Ascending aorta (tissue), 2 donors: ENCODE measurements at regions not wholly inside any gene's neighbourhood (a gene's known extent, or its start where the extent isn't known, plus 50 kb on each side); places are given as distances from the start of the nearest gene placed in this dataset.

Source experiments
- DNase-seq, 2 donors: peaks; one replicate each; pipeline ENCODE4 v3.0.0-alpha.2; 2019; ENCODE audit warnings: low spot score in 2 of 2
- H3K27ac ChIP-seq, 2 donors: fragments of 200-600 bp; sonication (generic); one replicate each; pipeline ENCODE4 v1.5.1; 2016 to 2017; ENCODE audit warnings: mild to moderate bottlenecking in 1 of 2
- H3K27me3 ChIP-seq: fragments of 200-600 bp; sonication (generic); one replicate; pipeline ENCODE4 v1.5.1; 2017
- H3K36me3 ChIP-seq, 2 donors: fragments of 200-600 bp; sonication (generic); one replicate each; pipeline ENCODE4 v1.5.1; 2016
- H3K4me1 ChIP-seq, 2 donors: fragments of 200-600 bp; sonication (generic); one replicate each; pipeline ENCODE4 v1.5.1; 2016 to 2017; ENCODE audit warnings: mild to moderate bottlenecking in 1 of 2
- H3K4me3 ChIP-seq, 2 donors: fragments of 200-600 bp; sonication (generic); one replicate each; pipeline ENCODE4 v1.5.1; 2016 to 2017; ENCODE audit warnings: mild to moderate bottlenecking in 1 of 2
- H3K9me3 ChIP-seq, 2 donors: fragments of 200-600 bp; sonication (generic); one replicate each; pipeline ENCODE4 v1.5.1; 2016
- intact Hi-C: fragments of 100-400 bp; cut with DNase I; formaldehyde crosslinking; loops from one replicate; pipeline ENCODE4 v1.15.1; 2023
- TF ChIP-seq, protein P1 (sequence below), 3 experiments: fragments of 200-600 bp in 2 of 3; fragments of 450-650 bp in 1 of 3; sonication (generic) in 2 of 3; IDR thresholded peaks; one replicate each; pipeline ENCODE4 v1.5.1; 2016 to 2019; ENCODE audit warnings: antibody characterized with exemption in 3 of 3, mild to moderate bottlenecking in 1 of 3, moderate library complexity in 1 of 3

DNA sequence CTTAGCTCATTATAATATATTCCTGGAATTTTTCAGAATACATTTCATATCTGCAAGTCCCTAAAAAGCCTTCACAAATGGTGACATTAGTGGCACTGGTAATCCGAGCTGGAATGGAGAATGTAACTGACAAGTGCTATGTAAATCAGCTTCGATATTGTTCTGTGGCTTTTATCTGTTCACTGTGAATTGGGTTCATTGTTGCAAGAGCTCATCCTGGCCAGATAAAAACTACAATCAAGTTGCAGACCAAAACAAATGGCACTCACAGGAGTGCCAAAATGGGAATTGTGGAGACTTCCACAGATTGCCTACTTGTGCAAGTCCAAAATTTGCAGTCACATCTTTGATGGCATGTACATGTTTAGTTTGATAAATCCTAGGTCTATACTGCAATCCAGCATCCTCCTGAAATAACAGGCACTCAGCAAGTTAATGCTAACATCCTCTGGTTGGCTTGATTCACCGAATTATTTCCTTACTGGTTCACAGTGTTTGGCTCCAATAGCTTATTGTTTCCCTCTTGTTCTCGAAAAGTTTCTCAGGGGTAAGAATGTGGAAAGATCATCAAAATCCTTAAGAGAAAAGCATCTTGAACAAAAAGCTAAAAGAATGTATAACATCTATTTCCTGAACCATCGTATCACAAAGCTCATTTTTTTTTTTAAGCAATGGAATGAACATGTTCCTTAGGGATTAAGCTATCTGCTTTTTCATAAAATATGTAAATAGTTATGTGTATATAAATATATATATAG lies 904.9 kb downstream of the CENPC start:
- H3K36me3 ChIP-seq, result no peaks in the 10 kb centered on the region
- TF ChIP-seq, protein P1, sequence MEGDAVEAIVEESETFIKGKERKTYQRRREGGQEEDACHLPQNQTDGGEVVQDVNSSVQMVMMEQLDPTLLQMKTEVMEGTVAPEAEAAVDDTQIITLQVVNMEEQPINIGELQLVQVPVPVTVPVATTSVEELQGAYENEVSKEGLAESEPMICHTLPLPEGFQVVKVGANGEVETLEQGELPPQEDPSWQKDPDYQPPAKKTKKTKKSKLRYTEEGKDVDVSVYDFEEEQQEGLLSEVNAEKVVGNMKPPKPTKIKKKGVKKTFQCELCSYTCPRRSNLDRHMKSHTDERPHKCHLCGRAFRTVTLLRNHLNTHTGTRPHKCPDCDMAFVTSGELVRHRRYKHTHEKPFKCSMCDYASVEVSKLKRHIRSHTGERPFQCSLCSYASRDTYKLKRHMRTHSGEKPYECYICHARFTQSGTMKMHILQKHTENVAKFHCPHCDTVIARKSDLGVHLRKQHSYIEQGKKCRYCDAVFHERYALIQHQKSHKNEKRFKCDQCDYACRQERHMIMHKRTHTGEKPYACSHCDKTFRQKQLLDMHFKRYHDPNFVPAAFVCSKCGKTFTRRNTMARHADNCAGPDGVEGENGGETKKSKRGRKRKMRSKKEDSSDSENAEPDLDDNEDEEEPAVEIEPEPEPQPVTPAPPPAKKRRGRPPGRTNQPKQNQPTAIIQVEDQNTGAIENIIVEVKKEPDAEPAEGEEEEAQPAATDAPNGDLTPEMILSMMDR (IDR thresholded peaks at IDR 0.05), result no peak
- H3K27ac ChIP-seq, result no peak overlapping the region
- intact Hi-C loops, result no loop called here
- no peaks in the 10 kb centered on the region for H3K4me1 ChIP-seq
- H3K27me3 ChIP-seq, result no peaks in the 10 kb centered on the region
- H3K9me3 ChIP-seq, result no peaks in the 10 kb centered on the region
- DNase-seq, result no peak
- H3K4me3 ChIP-seq, result no peak overlapping the region

- Histone ChIP-seq H3K9me3 (no peaks in the 10 kb centered on the region), H3K27ac (no peak overlapping the region), H3K4me3 (no peak overlapping the region), H3K4me1 (no peaks in the 10 kb centered on the region), H3K36me3 (no peaks in the 10 kb centered on the region), H3K27me3 (no peaks in the 10 kb centered on the region)
- DNase-seq, result no peak
- TF ChIP-seq, protein P1 (IDR thresholded peaks at IDR 0.05), result no peak
- intact Hi-C loops, result no loop called here
These were observed 905.9 kb downstream of the CENPC start for GRCh38 chr4:66639361-66639760.

DNA sequence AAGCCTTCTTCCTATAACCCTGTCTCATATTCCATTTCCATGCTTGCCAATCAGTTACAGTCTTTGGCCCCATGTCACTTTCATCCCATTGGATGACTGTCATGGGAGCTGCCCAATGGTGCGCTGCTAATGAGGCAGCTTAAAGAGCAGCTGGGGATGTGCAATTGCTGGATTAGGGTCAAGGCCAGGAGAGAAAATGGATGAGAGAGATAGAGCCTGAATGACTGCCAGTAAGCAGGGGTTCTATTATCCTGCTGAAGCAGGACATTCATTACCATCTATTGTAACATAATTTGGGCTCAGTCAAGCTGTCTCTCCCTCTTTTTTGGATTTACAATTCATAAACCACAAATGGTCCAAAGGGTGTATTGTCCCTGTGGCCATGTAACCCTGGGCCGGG lies 909.0 kb downstream of the CENPC start:
- H3K9me3 ChIP-seq, result no peaks in the 10 kb centered on the region
- no peaks in the 10 kb centered on the region for H3K36me3 ChIP-seq
- TF ChIP-seq, protein P1 (IDR thresholded peaks at IDR 0.05), result no peak
- DNase-seq, result no peak
- no peaks in the 10 kb centered on the region for H3K27me3 ChIP-seq
- no peak overlapping the region for H3K27ac ChIP-seq
- H3K4me3 ChIP-seq, result no peak overlapping the region
- H3K4me1 ChIP-seq, result no peaks in the 10 kb centered on the region
- intact Hi-C loops, result no loop called here

DNA sequence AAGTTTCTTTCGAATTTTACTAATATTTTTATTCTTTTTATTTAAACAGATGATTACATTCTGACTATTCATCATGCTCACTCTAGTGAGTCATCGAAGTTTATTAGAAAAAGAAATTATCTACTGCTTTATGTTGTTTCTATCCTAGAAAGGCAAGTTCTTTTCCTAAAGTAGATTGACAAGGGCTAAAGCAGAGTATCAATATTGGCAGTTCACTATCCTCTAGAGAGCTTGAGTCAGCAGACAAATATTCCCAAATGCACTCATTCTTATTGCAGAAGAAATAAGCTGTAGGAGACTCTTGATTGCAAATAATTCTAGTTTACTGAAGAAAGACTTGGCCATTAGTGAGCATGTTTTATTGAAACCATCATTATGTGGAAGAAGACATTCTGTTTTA lies 911.8 kb downstream of the CENPC start:
- no peaks in the 10 kb centered on the region for H3K36me3 ChIP-seq
- H3K27ac ChIP-seq, result no peak overlapping the region
- H3K27me3 ChIP-seq, result no peaks in the 10 kb centered on the region
- TF ChIP-seq, protein P1 (IDR thresholded peaks at IDR 0.05), result no peak
- H3K9me3 ChIP-seq, result no peaks in the 10 kb centered on the region
- no peaks in the 10 kb centered on the region for H3K4me1 ChIP-seq
- intact Hi-C loops, result no loop called here
- H3K4me3 ChIP-seq, result no peak overlapping the region
- no peak for DNase-seq

- intact Hi-C loops, result no loop called here
- DNase-seq, result no peak
These were observed 915.4 kb downstream of the CENPC start for GRCh38 chr4:66629927-66630326.

More at GRCh38 chr4:66629927-66630326, 915.4 kb downstream of the CENPC start:
- TF ChIP-seq, protein P1 (IDR thresholded peaks at IDR 0.05), result no peak
- no peaks in the 10 kb centered on the region for H3K4me1 ChIP-seq
- H3K27ac ChIP-seq, result no peak overlapping the region
- no peaks in the 10 kb centered on the region for H3K9me3 ChIP-seq
- no peak overlapping the region for H3K4me3 ChIP-seq
- no peaks in the 10 kb centered on the region for H3K27me3 ChIP-seq
- H3K36me3 ChIP-seq, result no peaks in the 10 kb centered on the region
